OCI-M1 (cell line): ENCODE measurements at regions not wholly inside any gene's neighbourhood (a gene's known extent, or its start where the extent isn't known, plus 50 kb on each side); places are given as distances from the start of the nearest gene placed in this dataset.

Experiments
- DNase-seq: peaks from one replicate; lab custom pipeline; 2025; lab: John Stamatoyannopoulos, UW

DNA sequence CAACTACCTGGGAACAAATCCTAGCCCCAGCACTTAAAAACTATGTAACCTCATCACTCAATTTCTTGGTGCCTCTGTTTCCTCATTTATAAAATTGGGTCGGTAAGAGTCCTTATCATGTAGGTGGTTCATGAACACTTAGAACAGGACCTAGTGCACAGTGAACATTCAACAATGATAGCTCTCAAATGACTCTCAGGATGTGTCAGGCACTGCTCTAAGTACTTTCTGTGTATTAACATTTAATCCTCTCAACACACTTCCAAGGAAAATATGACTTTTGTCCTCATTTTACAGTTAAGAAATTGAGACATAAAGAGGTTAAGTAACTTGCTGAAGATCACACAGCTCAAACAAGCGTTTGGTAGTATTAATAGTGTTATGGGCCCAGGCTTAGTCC, 202.1 kb upstream of the KLF4 start:
- no peak for DNase-seq

DNA sequence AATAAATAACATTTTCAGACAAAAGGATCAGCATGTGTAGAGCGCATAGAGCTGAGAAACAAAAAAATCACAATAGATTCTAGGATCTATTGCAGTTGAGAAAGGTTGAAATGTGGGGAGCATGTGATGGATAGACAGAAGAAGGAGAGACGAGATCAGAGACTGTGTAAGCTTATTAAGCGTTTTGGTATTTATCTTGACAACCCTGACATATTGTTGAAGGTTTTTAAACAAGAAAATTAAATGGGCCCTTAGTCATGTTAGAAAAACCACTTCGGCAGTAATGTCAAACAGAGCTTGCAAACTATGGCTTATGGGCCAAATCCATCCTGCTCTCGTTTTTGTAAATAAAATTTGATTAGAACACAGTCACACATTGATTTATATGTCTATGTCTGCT, 200.5 kb upstream of the KLF4 start:
- no peak for DNase-seq

DNA sequence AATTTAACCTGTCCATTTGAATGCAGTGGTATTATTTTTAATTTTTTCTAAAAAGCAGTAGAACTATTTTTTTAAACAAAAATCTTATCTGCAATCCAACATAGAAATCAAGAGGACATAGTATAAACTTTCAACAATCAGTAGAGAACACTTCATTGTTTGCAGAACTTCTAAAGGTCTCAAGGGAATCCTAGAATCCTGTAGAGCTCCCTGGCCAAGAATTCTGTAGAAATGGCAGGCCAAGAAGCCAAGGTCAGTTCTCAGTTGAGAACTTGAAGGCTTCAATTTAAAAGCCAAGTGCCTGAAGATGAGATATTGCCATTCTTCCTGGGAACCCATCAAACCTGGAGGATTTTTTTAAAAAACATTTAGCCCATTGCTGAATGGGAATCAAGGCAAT, 199.2 kb upstream of the KLF4 start:
- DNase-seq = no peak

DNA sequence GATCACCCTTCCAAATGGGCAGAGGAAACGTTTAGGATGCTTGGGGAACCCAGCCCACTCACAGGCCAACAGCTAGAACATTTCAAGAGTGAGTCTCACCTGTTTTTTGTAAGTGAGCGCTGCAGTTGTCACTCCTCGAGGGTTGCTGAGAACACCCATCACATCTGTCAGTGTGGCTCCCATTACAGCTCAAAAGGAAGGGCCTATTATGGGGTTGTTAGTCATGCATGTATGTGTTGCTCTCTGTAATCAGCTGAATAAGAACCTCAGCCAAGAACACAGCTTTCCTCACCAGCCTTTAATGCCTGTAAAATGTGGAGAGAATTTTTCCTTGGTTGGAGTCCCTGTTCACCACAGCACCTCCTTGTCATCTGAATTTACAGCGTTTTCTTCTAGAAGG, 196.3 kb upstream of the KLF4 start:
- no peak for DNase-seq

DNA sequence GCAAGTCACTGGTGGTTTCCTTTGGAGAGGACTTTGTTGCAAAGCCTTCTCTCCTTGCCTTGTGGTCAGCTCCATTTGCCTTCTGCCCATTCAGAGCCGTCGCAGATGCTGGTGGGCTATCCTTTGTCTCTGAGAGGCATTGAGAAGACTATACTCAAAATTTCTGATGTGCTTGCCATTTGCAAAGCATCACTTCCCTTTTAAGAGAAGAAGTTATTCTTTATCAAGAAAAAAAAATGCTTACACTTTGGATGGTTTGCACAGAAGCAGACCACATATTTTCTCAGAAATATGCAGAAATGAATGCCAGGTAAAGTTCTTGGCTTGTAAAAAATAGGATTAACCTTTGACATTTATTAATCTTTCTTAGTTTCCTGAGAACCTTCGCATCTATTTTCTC, 195.8 kb upstream of the KLF4 start:
- no peak for DNase-seq

DNA sequence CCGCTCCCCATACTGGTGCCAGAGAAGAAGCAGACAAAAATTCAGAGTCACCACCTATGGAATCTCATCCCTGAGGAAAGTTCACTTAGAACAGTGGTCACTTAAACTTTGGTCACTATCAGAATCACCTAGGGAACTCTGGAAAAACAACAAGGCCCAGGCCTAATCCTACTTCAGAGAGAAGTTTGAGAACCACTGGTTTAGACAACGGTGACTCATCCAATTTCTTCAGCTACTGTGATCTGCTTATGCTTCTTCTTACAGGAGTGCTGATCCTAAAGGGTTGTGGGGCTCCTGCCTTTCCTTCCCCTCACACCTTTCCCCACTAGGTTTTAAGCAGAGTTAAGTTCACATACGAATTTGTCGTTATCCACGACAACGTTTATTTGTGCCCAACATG, 194.7 kb upstream of the KLF4 start:
- DNase-seq = peak; percentile 18

DNA sequence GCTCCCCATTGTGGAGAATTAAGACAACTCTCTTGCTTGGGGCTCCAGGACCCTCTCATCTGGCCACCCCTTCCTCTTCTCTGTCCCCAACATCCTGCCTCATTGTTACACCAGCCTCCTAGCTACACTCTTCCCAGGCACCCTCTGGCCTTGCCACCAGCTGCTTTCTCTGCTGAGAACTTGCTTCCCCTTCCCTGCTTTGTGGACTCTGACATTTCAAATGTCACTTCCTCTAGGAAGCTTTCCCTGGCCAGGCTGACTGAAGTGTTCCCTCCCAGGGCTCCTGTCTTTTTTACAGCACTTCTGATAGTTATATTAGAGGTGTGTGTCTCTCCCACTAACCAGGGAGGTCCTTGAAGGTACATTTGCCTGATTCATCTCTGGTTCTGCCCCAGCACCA, 194.0 kb upstream of the KLF4 start:
- peak; percentile 13 for DNase-seq

DNA sequence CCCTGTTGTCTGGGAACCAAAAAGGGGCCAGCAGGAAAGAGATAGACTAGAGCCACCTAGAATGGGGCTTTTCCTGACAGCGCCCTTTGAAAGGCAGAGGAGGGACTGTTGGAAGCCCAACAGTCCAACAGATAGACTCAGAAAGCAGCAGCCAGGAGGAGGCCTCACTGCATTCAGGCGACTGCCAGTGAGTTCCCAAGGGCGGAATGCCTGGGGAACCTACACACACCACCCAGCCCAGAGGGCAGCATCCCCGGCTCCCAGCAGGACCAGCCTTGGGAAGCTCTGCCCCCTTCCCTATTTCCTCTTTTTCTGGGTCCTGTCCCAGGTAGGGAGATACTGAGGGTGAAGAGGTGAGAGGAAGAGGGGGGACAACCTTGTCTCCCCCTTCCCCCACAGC, 192.4 kb upstream of the KLF4 start:
- DNase-seq = no peak

DNA sequence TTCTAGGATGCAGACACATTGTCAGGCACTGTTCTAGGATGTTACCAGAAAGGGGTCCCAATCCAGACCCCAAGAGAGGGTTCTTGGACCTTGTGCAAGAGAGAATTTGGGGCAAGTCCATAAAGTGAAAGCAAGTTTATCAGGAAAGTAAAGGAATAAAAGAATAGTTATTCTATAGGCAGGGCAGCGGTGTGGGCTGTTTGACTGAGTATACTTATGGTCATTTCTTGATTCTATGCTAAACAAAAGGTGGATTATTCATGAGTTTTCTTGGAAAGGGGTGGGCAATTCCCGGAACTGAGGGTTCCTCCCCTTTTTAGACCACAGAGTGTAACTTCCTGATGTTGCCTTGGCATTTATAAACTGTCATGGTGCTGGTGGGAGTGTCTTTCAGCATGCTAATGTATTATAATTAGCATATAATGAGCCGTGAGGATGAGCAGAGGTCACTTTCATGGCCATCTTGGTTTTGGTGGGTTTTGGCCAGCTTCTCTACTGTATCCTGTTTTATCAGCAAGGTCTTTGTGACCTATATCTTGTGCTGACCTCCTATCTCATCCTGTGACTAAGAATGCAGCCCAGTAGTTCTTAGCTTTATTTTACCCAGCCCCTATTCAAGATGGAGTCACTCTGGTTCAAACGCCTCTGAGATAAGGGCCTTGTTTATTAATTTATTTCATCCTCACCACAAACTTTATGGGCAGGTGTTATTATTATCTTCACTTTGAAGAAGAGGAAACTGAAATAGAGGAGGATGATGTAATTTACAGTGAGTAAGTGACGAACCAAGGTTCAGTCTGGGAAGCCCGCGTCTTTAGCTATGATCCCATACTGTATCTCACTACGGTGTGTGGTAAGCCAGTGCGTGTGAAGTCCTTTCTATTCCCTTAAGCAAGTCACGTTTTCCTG, 186.0 kb upstream of the KLF4 start:
- peak; percentile 91 for DNase-seq

DNA sequence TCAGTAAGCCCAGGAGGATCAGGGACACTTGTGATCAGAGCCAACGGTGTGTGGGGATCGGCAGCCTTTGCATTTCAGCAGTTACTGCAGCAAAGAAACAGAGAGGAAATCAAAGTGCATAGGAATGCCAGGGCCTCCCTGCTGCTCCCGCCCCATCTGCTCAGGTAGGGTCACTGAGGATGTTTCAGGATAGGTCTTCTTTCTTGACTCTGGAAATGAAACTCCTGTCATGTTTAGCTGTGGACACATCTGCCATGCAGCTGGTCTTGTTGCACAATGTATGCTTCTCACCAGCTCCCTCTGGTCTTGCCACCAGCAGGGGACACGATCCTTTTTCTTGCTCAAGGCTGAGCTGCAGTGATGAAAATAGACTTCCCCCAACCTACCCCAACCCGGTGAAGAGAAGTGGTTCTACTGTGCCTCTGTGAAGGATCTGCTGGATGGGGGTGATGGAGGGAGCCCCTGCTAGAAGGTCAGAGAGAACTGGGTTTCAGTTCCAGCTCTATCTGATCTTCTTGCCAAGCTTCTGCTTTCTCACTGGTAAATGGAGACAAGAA, 185.2 kb upstream of the KLF4 start:
- DNase-seq = peak; percentile 59

DNA sequence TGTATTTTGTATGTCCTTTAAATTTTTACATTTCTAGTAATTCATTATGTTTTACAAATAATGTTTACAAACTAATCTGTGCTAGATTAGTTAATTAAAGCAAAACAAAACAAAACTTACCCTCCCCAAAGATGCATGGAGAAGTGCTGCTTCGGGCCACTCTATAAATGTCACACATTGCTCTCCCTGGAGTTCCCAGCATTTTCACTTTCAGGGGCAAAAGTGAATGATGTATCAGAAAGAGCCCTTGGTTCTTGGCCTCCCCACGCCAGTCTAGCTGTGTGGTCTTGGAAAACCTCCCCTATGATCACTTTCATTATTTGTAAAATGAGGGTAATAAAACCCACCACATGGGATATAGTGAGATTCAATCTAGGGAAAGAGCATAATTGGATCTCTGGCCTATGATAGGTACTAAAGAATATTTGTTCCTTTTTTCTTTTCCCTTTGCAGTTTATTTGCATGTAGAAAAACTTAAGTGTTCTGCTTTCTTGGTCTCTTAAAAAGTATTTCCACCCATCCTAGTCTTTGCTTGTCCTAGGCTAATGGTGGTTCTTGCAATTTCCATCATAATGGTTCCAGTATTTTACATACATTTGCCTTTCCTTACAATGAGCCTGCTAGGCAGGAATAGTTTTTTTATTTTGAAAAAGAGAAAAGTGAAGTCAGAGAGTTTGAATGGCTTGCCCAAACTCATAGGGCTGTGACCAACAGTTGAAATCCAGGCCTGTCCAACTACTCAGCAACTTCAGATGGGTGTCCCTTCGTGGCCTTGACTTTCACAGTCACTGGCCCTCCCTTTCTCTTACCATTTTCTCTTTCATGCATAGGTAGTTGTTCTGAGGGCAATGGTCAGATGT, 184.5 kb upstream of the KLF4 start:
- DNase-seq = no peak

DNA sequence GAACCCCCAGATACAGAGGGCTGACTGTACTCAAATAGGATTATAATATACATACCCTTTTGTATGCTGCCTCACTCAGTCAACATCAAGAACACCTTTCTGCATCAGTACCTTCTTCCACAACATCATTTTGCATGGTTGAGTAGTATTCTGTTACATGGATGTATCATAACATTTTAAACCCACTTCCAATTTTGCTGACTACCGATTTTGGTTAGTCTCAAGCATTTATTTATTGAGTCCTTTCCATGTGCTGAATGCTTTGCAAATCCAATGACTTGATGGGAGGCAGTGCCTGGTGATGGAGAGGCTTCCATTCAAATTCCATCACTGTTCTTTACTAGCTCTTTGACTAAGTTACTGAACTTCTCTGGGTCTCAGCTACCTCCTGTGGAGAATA, 182.0 kb upstream of the KLF4 start:
- DNase-seq = no peak

DNA sequence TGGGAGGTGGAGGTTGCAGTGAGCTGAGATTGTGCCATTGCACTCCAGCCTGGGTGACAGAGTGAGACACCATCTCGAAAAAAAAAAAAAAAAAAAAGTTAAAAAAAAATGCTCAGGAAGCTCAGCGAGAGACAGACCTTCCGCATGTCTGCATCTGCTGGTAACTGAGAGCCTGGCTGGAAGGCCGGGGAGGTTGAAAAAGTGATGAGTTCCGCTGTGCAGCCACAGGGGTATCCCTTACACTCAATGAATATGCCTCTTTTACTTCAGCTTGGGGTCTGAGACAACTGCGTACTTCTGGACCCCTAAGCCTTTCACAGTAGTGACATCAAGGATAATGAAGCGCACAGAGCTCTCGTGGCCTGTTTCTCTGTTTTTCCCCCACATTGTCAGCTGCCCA, 179.9 kb upstream of the KLF4 start:
- no peak for DNase-seq

DNA sequence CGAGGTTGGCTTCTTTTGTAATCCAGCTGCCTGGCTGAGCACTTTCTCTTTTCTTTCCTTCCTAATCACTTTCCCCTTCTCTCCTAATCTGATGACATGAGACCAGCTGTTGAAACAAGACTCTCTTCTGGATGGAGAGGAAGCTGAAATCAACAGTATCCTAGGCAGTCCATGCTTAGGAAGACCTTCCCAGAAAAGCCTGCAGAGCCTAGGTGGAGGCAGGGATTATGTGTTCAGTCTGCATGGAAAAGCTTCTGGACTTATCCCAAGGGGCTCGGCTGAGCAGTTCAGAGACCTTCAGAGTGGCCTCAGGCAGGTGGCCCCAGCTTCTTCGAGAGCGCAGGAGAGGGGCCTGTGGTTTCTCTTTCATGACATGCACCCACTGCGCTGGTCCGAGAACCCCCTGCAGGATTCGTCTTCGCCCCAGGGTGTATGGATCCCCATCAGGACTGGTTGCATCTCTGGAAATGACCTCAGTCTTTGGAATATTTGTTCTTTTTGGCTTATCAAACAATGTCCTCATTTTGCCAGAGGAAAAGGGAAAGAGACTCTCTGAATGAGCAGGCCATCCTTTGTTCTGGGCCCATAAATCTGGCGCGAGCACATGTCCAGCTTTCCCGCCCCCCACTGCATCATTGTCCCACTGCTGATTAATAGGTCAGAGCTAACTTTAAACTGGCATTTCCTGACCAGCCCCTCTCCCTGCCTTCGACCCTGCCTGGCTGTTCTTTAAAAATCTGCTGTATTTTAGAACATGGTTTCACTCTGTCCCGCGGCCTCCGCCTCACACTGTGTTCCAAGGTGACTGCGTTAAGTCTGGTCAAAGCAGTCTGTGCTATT, 177.9 kb upstream of the KLF4 start:
- DNase-seq = peak; percentile 35

DNA sequence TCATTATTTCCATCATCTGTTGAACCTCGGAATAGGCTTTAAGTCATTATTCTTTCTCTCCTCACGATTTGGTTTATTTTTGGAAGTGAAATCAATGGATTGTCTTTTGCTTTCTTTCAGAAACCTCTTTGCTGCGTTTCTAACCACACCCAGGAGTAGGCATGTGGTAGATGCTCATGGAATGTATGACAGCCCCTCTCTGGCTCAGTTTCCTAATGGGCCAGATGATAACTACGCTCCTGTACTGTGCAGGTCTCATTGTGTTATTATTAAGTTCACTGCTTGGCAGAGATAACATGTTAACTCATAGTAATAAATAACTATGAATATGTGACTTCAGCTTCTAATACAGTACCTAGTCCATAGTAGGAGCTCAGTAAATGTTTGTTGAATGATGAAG, 175.5 kb upstream of the KLF4 start:
- DNase-seq = no peak

DNA sequence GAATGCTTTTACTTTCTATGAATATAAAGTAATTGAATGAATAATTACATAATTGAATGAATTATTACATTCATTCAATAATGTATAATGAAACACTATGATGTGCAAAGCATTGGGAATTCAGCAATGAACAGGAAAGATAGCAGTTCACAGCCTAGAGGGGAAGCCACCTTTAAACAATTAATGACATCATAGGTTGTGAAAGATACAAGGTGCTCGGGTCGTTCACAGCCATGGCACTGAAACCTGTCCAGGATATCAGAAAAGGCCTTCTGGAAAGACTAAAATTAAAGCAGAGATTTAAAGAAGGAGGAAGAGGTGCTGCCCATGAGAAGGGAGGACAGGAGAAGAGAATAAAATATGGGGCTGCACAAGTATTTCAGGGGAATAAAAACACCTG, 171.4 kb upstream of the KLF4 start:
- no peak for DNase-seq

DNA sequence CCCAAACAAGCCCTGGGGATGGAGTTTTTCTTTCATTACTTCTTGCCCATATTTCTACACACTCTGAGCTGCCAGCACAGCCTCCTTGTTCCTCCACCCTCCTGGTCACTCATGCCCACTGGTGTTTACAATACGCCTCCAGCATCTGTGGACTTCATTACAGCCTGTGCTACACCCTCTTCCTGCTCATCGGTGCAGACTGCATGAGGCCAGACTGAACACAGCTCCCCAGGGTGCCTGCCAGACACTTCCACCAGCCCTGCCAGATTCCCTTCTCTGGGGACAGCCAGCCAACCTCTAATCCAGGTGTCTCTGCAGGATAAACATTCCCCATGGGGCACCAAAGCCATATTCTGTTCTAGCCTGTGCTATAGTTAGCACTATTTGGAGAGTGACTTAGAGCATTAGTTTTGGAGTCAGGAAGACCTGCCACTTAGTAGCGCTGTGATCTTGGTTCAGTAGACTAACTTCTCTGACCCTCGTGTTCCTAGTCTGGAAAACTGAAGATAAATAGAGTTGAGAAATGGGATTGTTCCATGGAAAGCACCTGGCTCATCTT, 163.8 kb upstream of the KLF4 start:
- no peak for DNase-seq

DNA sequence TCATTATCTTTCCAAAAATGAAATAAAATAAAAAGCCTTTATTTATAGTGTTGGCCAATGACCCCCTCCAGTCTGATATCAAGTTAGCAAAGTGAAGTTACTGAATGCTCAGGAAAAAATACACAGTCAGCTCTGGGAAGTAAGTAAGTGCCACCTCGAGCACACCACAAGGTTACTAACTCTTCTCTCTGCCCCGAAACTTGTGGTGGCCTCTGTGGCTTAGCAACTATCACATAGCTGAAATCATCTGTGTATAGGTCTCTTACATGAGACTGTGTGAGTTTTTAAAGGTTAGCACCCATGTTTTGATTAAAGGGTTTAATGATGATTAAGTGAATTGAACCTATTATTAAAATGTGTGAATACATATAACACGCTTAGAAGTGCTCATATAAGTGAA, 161.4 kb upstream of the KLF4 start:
- no peak for DNase-seq

DNA sequence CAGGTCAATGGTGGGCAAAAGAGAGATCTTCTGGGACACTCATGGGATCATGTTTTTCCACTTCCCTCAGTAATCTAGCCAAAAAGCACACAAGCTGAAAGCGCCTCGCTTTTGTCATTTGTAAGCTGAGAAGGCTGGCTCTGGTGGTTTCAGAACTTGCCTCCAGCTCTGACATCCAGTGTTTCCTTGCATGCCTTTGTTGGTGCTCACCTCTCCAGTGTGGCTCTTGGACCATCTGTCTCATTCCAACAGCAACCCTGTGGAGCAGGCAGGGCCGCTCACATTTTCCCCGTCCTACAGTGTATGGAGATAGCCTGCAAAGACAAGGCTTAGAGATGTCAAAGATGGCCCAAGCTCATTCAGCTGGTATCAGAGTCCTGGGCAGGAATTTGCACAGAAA, 160.8 kb upstream of the KLF4 start:
- no peak for DNase-seq

DNA sequence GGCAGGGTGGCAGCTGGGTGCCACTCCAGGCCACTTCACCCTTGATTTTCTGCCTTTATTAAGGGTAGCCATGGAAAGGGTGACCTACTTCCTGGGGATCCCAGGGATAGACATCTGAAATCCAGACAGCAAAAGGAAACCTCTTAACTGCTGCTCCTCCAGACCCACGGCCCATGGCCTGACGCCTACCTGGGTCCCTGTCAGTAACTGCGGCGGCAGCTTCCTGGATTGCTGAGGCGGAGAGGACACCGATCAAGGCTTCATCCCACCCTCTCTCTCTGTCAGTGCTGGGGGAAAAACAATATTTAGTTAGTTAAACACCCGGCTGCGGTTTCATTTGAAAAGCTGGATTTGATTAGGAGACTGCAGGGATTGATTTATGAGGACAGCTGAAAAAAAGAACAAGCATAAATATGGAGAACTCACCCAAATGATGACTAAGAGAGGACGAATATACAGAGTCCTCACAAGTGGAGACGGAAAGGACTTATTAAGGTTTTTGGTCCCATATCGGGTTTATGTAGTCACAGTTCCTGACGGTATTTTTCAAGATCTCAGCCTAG, 158.7 kb upstream of the KLF4 start:
- no peak for DNase-seq

DNA sequence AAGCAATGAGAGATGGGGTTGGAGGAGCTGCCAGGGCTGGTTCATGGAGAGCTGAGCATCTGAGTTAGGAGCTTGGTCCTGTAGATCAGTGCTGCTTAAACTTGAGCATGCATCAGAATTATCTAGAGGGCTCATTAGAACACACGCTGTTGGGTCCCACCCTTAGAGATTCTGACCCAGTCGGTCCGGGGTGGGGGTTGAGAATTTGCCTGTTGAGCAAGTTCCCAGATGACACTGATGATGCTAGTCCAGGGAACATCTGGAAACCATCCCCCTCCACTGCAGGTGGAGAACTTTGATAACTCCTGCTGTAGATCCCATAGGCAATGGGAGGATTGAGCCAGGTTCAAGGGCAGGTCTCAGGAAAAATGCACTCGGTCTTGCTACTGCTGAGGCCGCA, 158.0 kb upstream of the KLF4 start:
- DNase-seq = no peak
